GM21529 (cell line): ENCODE measurements at regions not wholly inside any gene's neighbourhood (a gene's known extent, or its start where the extent isn't known, plus 50 kb on each side); places are given as distances from the start of the nearest gene placed in this dataset.

Experiments used
- ATAC-seq: cut with Tn5 transposase; IDR thresholded peaks from one replicate; pipeline ENCODE4 v1.9.1; 2021; ENCODE audit not compliant: unreplicated experiment

DNA sequence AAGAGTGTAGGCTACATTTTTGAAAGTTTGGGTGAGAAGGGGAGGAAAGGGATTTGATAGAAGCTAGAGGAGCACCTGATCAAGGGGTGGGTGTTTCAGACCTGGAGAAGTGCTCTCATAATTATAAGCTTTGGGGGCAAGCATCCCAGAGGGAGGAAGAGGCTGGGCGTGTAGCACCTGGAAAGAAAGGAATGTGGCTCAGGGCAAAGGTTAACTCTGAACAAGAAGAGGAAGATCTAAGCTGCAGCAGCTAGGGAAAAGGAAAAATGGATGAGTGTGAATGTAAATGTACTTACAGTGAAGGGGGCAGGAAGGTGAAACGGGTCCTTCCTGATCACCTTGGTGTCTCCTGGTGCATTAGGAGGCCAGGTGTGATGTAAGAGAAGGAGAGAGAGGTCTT, 49.8 kb upstream of the ANKRD55 start:
- ATAC-seq: no peak
